Testis (tissue), 2 donors: ENCODE measurements at regions not wholly inside any gene's neighbourhood (a gene's known extent, or its start where the extent isn't known, plus 50 kb on each side); places are given as distances from the start of the nearest gene placed in this dataset.
A peak's percentile ranks its signal among the peaks of the same experiment; 100 is the strongest.
"Not testable (repeated sequence)": the region's sequence is repeated elsewhere in the genome, so short reads cannot be mapped to it uniquely, and the experiment has no call there.

Source experiments
- DNase-seq: peaks from one replicate; pipeline ENCODE4 v3.0.0-alpha.2; 2019
- H3K27ac ChIP-seq, 2 donors: fragments of 200-600 bp; sonication (generic); one replicate each; pipeline ENCODE4 v1.5.1; 2019
- H3K27me3 ChIP-seq: fragments of 200-600 bp; sonication (generic); one replicate; pipeline ENCODE4 v1.5.1; 2019
- H3K36me3 ChIP-seq: fragments of 200-600 bp; sonication (generic); one replicate; pipeline ENCODE4 v1.5.1; 2017; ENCODE audit warnings: low read depth; ENCODE audit errors: missing control alignments
- H3K4me1 ChIP-seq: fragments of 200-600 bp; sonication (generic); one replicate; pipeline ENCODE4 v1.5.1; 2019
- H3K4me3 ChIP-seq, 2 donors: fragments of 200-600 bp; sonication (generic); one replicate each; pipeline ENCODE4 v1.5.1; 2017 to 2019
- H3K9me3 ChIP-seq: fragments of 200-600 bp; sonication (generic); one replicate; pipeline ENCODE4 v1.5.1; 2017
- CTCF ChIP-seq, 3 experiments: fragments of 450-650 bp in 2 of 3; fragments of 200-600 bp in 1 of 3; sonication (generic) in 1 of 3; IDR thresholded peaks; one replicate each; pipeline ENCODE4 v1.5.1; 2016 to 2019; ENCODE audit warnings: antibody characterized with exemption in 3 of 3, mild to moderate bottlenecking in 2 of 3, moderate library complexity in 1 of 3
- POLR2A ChIP-seq: fragments of 450-650 bp; IDR thresholded peaks from one replicate; pipeline ENCODE4 v1.6.1; 2017; ENCODE audit warnings: antibody characterized with exemption, mild to moderate bottlenecking, moderate library complexity
- WGBS, 2 donors: methylation state at CpG; one replicate each; pipeline ENCODE4 v1.1.5; 2018; 5-methylcytosine and 5-hydroxymethylcytosine counted together
- intact Hi-C: fragments of 100-400 bp; cut with DNase I; formaldehyde crosslinking; loops from one replicate; pipeline ENCODE4 v1.15.1; 2023; ENCODE audit warnings: low total_unique reads

- Histone ChIP-seq H3K27me3 (no peaks in the 10 kb centered on the region), H3K36me3 (no peaks in the 10 kb centered on the region), H3K9me3 (no peaks in the 10 kb centered on the region), H3K4me1 (no peaks in the 10 kb centered on the region), H3K27ac (no peak overlapping the region), H3K4me3 (no peak overlapping the region)
- no peak for DNase-seq
- intact Hi-C loops, result no loop called here
- TF ChIP-seq CTCF (IDR thresholded peaks at IDR 0.05) (no peak), POLR2A (no peak)
- 95 to 96% methylated on average over 10 to 11 of the region's 11 CpGs for WGBS, 2 donors
These were observed 74.2 kb downstream of the TOMM20 start for GRCh38 chr1:235054466-235054865.

GRCh38 chr1:235052067-235053008 lies 76.3 kb downstream of the TOMM20 start:
- Histone ChIP-seq H3K27me3 (no peaks in the 10 kb centered on the region), H3K27ac (no peak overlapping the region), H3K4me1 (peaks cover 12% of the 10 kb centered on the region), H3K4me3 (no peak overlapping the region), H3K9me3 (no peaks in the 10 kb centered on the region), H3K36me3 (no peaks in the 10 kb centered on the region)
- WGBS, 2 donors, result 86 to 89% methylated on average over 12 of the region's 12 CpGs
- intact Hi-C loops, result no loop called here
- DNase-seq, result no peak
- TF ChIP-seq CTCF (IDR thresholded peaks at IDR 0.05), result no peak
- TF ChIP-seq POLR2A, result no peak

- no peak overlapping the region for H3K4me3 ChIP-seq
- WGBS, 2 donors, result 53 to 63% methylated on average over 3 of the region's 3 CpGs
- no peak overlapping the region for H3K27ac ChIP-seq
- TF ChIP-seq CTCF (IDR thresholded peaks at IDR 0.05), result no peak
- no peak for TF ChIP-seq POLR2A
- intact Hi-C loops, result no loop called here
- peaks cover 16% of the 10 kb centered on the region for H3K4me1 ChIP-seq
- H3K27me3 ChIP-seq, result no peaks in the 10 kb centered on the region
- no peaks in the 10 kb centered on the region for H3K9me3 ChIP-seq
- no peak for DNase-seq
- no peaks in the 10 kb centered on the region for H3K36me3 ChIP-seq
These were observed 77.1 kb downstream of the TOMM20 start for GRCh38 chr1:235051521-235051920.

- no peak for TF ChIP-seq CTCF (IDR thresholded peaks at IDR 0.05)
- no peak for TF ChIP-seq POLR2A
- H3K27ac ChIP-seq, result no peak overlapping the region
- no peak for DNase-seq
- no peak overlapping the region for H3K4me3 ChIP-seq
- intact Hi-C loops, result no loop called here
- H3K9me3 ChIP-seq, result no peaks in the 10 kb centered on the region
- no peaks in the 10 kb centered on the region for H3K36me3 ChIP-seq
- WGBS, 2 donors, result 71 to 77% methylated on average over 5 to 7 of the region's 7 CpGs
- H3K27me3 ChIP-seq, result no peaks in the 10 kb centered on the region
- peaks cover 16% of the 10 kb centered on the region for H3K4me1 ChIP-seq
These were observed 77.7 kb downstream of the TOMM20 start for GRCh38 chr1:235050911-235051360.

GRCh38 chr1:235049716-235050378 lies 78.8 kb downstream of the TOMM20 start:
- H3K36me3 ChIP-seq, H3K9me3 ChIP-seq, H3K4me3 ChIP-seq, H3K27me3 ChIP-seq, intact Hi-C loops, DNase-seq: not testable (repeated sequence)
- peak overlapping the region in 1 of 2 donors; percentile 85 for H3K27ac ChIP-seq
- 90 to 95% methylated on average over 21 of the region's 21 CpGs for WGBS, 2 donors
- peaks cover 16% of the 10 kb centered on the region for H3K4me1 ChIP-seq
